ENCODE measurements at regions not wholly inside any gene's neighbourhood (a gene's known extent, or its start where the extent isn't known, plus 50 kb on each side); places are given as distances from the start of the nearest gene placed in this dataset.

DNA sequence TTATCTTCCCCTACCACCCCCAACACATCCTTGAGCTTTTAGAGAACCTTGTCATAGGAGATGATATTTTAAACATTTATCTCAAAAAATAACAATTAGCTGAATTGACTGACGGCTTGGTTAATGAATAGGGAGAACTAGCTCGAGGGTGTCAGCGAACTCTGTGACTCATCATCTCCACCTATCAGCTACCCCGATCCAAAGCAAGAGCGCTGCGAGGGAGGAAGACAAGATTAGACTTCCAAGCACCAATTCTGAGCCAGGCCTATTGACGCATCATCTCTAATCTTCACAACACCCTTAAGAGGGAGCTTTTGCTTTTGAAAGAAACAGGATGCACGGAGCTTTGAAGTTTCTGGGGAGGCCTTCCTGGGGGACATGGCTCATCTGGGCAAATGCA lies 51.0 kb upstream of the GALNT18 start:
- Histone ChIP-seq H3K9ac (ENCODE audit: low read length) (no peak overlapping the region), H3K9me3 (ENCODE audit: control insufficient read depth, low read depth, low read length) (no peaks in the 10 kb centered on the region), H3K27me3 (ENCODE audit: control insufficient read depth, insufficient read depth, low read length) (no peaks in the 10 kb centered on the region), H3K27ac (ENCODE audit: low read length) (no peak overlapping the region), H3K4me3 (ENCODE audit: low read length) (no peak overlapping the region), H3K4me1 (ENCODE audit: control insufficient read depth, low read depth, low read length) (no peaks in the 10 kb centered on the region), H3K36me3 (ENCODE audit: control insufficient read depth, low read depth, low read length) (no peaks in the 10 kb centered on the region)

DNA sequence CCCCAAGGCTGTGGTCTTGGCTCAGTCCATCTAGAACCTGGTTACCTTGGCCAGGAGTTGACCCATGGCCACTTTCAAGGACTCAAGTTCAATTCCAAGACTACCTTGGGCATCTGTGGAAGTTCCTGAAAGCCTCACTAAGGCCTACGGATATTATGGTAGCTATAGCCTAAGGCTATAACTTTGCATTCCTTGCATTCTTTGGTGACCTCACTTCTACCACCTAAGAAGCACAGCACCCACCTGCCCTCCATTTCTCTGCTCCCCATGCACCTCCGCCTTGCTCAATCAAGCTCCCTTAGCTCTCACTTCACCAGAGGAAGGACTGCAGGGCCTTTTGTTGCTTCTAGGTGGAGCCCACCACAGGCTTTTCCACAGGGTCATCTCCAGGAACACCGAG lies 50.3 kb upstream of the GALNT18 start:
- no peaks in the 10 kb centered on the region for H3K27me3 ChIP-seq (ENCODE audit: control insufficient read depth, insufficient read depth, low read length)
- no peaks in the 10 kb centered on the region for H3K9me3 ChIP-seq (ENCODE audit: control insufficient read depth, low read depth, low read length)

More for the DNA sequence above, 50.3 kb upstream of the GALNT18 start:
- H3K27ac ChIP-seq (ENCODE audit: low read length), result no peak overlapping the region
- H3K9ac ChIP-seq (ENCODE audit: low read length), result no peak overlapping the region
- no peaks in the 10 kb centered on the region for H3K4me1 ChIP-seq (ENCODE audit: control insufficient read depth, low read depth, low read length)
- H3K36me3 ChIP-seq (ENCODE audit: control insufficient read depth, low read depth, low read length), result no peaks in the 10 kb centered on the region
- H3K4me3 ChIP-seq (ENCODE audit: low read length), result no peak overlapping the region
